Esophagus muscularis mucosa (tissue), 4 donors: ENCODE measurements at regions not wholly inside any gene's neighbourhood (a gene's known extent, or its start where the extent isn't known, plus 50 kb on each side); places are given as distances from the start of the nearest gene placed in this dataset.

Experiments used
- DNase-seq: peaks from one replicate; pipeline ENCODE4 v3.0.0-alpha.2; 2017; ENCODE audit errors: extremely low spot score
- H3K27ac ChIP-seq, 4 donors: fragments of 200-600 bp; sonication (generic); replicated peaks in 1 of 4; 1 replicate in 3 of 4; 2 replicates in 1 of 4; pipeline ENCODE4 v1.5.1; 2016 to 2019; ENCODE audit warnings: mild to moderate bottlenecking in 1 of 4
- H3K27me3 ChIP-seq, 4 donors: fragments of 200-600 bp; sonication (generic); one replicate each; pipeline versions ENCODE4 v1.5.1 to v1.6.0; 2016 to 2019
- H3K36me3 ChIP-seq, 4 donors: fragments of 200-600 bp; sonication (generic); one replicate each; pipeline ENCODE4 v1.5.1; 2016 to 2019
- H3K4me1 ChIP-seq, 4 donors: fragments of 200-600 bp; sonication (generic); one replicate each; pipeline ENCODE4 v1.5.1; 2016 to 2019
- H3K4me3 ChIP-seq, 4 donors: fragments of 200-600 bp; sonication (generic); 1 replicate in 2 of 4; 2 replicates in 2 of 4; pipeline ENCODE4 v1.5.1; 2016 to 2019; ENCODE audit warnings: mild to moderate bottlenecking in 4 of 4, moderate library complexity in 1 of 4
- H3K9me3 ChIP-seq, 4 donors: fragments of 200-600 bp; sonication (generic); 1 replicate in 3 of 4; 2 replicates in 1 of 4; pipeline ENCODE4 v1.5.1; 2016 to 2019
- EP300 ChIP-seq: sonication (generic); formaldehyde crosslinking; IDR thresholded peaks from one replicate; pipeline ENCODE4 v1.6.1; 2017; ENCODE audit warnings: antibody characterized with exemption
- POLR2A ChIP-seq: fragments of 450-650 bp; IDR thresholded peaks from one replicate; pipeline ENCODE4 v1.6.1; 2017; ENCODE audit warnings: antibody characterized with exemption, moderate library complexity, mild to moderate bottlenecking, low read depth
- POLR2AphosphoS5 ChIP-seq, 2 donors: sonication (generic); formaldehyde crosslinking; IDR thresholded peaks; one replicate each; pipeline ENCODE4 v1.6.1; 2017; ENCODE audit warnings: antibody characterized with exemption in 2 of 2
- WGBS: methylation state at CpG from one replicate; pipeline ENCODE4 v1.1.5; 2018; 5-methylcytosine and 5-hydroxymethylcytosine counted together
- intact Hi-C: fragments of 100-400 bp; cut with DNase I; formaldehyde crosslinking; loops from one replicate; pipeline ENCODE4 v1.15.1; 2023
- TF ChIP-seq, protein P1 (sequence below), 3 experiments: fragments of 200-600 bp in 2 of 3; fragments of 450-650 bp in 1 of 3; sonication (generic) in 2 of 3; IDR thresholded peaks; one replicate each; pipeline ENCODE4 v1.5.1; 2017 to 2019; ENCODE audit warnings: antibody characterized with exemption in 3 of 3, mild to moderate bottlenecking in 2 of 3, moderate library complexity in 1 of 3

GRCh38 chr2:37869304-37869703 lies 55.8 kb upstream of the RMDN2 start:
- Histone ChIP-seq H3K27ac (peak overlapping the region in 2 of 4 donors; percentile 74 to 80), H3K4me1 (peaks cover 60 to 67% (median 66%) of the 10 kb centered on the region in 4 donors), H3K27me3 (no peaks in the 10 kb centered on the region), H3K9me3 (no peaks in the 10 kb centered on the region), H3K4me3 (no peak overlapping the region), H3K36me3 (no peaks in the 10 kb centered on the region)
- no peak for TF ChIP-seq POLR2A
- WGBS, result 62% methylated on average over 2 of the region's 2 CpGs
- intact Hi-C loops, result no loop called here
- no peak for DNase-seq

GRCh38 chr2:37869771-37870170 lies 55.3 kb upstream of the RMDN2 start:
- Histone ChIP-seq H3K27ac (peak overlapping the region in 3 of 4 donors; percentile 70 to 80 (median 74)), H3K4me1 (peaks cover 65 to 67% (median 66%) of the 10 kb centered on the region in 4 donors)
- TF ChIP-seq POLR2AphosphoS5 (IDR thresholded peaks at IDR 0.05) (peak in 1 of 2 donors; percentile 3), POLR2A (no peak)

DNA sequence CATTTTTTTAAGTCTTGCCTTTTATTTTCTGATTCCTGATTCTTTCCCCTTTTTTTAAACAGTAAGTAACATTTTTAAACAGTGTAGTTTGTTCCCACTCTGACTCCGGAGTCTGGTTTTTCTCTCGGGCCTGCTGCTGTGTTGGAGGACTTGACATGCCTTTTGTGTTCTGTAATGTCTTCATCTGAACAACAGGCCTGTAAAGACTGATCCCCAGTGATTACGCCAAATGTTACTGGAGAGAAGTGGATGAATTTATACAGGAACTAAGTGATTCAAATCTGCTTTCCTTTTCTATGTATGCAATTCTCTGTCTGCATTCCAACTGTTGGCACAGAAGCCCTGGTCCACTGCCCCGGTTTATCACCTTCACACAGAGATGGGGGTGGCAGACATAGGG lies 54.3 kb upstream of the RMDN2 start:
- Histone ChIP-seq H3K27ac (peak overlapping the region; percentile 70 to 80 (median 77)), H3K9me3 (no peaks in the 10 kb centered on the region), H3K4me3 (no peak overlapping the region), H3K36me3 (no peaks in the 10 kb centered on the region), H3K27me3 (no peaks in the 10 kb centered on the region), H3K4me1 (peaks cover 65 to 73% (median 67%) of the 10 kb centered on the region in 4 donors)
- intact Hi-C loops, result no loop called here
- DNase-seq, result no peak
- TF ChIP-seq POLR2AphosphoS5 (IDR thresholded peaks at IDR 0.05), result peak; percentile 54 to 58
- TF ChIP-seq, protein P1, sequence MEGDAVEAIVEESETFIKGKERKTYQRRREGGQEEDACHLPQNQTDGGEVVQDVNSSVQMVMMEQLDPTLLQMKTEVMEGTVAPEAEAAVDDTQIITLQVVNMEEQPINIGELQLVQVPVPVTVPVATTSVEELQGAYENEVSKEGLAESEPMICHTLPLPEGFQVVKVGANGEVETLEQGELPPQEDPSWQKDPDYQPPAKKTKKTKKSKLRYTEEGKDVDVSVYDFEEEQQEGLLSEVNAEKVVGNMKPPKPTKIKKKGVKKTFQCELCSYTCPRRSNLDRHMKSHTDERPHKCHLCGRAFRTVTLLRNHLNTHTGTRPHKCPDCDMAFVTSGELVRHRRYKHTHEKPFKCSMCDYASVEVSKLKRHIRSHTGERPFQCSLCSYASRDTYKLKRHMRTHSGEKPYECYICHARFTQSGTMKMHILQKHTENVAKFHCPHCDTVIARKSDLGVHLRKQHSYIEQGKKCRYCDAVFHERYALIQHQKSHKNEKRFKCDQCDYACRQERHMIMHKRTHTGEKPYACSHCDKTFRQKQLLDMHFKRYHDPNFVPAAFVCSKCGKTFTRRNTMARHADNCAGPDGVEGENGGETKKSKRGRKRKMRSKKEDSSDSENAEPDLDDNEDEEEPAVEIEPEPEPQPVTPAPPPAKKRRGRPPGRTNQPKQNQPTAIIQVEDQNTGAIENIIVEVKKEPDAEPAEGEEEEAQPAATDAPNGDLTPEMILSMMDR (IDR thresholded peaks at IDR 0.05), result no peak
- WGBS, result 28% methylated on average over 4 of the region's 4 CpGs

More at GRCh38 chr2:37869771-37870170, 55.3 kb upstream of the RMDN2 start:
- H3K9me3 ChIP-seq, result no peaks in the 10 kb centered on the region
- no peaks in the 10 kb centered on the region for H3K36me3 ChIP-seq
- intact Hi-C loops, result no loop called here
- DNase-seq, result no peak
- 73% methylated on average over 1 of the region's 1 CpG for WGBS
- no peaks in the 10 kb centered on the region for H3K27me3 ChIP-seq
- no peak overlapping the region for H3K4me3 ChIP-seq

- no peak overlapping the region for H3K4me3 ChIP-seq
- no peaks in the 10 kb centered on the region for H3K27me3 ChIP-seq
- no peaks in the 10 kb centered on the region for H3K9me3 ChIP-seq
- 58% methylated on average over 7 of the region's 7 CpGs for WGBS
- no peak for DNase-seq
- intact Hi-C loops, result no loop called here
- H3K4me1 ChIP-seq, result peaks cover 57 to 70% (median 67%) of the 10 kb centered on the region in 4 donors
- H3K36me3 ChIP-seq, result no peaks in the 10 kb centered on the region
- H3K27ac ChIP-seq, result peak overlapping the region; percentile 70 to 80 (median 77)
- no peak for TF ChIP-seq POLR2A
- TF ChIP-seq POLR2AphosphoS5 (IDR thresholded peaks at IDR 0.05), result peak in 1 of 2 donors; percentile 69
- peak; percentile 32 for TF ChIP-seq EP300
- TF ChIP-seq, protein P1 (IDR thresholded peaks at IDR 0.05), result no peak
Measured at GRCh38 chr2:37871456-37872191, 53.5 kb upstream of the RMDN2 start.

DNA sequence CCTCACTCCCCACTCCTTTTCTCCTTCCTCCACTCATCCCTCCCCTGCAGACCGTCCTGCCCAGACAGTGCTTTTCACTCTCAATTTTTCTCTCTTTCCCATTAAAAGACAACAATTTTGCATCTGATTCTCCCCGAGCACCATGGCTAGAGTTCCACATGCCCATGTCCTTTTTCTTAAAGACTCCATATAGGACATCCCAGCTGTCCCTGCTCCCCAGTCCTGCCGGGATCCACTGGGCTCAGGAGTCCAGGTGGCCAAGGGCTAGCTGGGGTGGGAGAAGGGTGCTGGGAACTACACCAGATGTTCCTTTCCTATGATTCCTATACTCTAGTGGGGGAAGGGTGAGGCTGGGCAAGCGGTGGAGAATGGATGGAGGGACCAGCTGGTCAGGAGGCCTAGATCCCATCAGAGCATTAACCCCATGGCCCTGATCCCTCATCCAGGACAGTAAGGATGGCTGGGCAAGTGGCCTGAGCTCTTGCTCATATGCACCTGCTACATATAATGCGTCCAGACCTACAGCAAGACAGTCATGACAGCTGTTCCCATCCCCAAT lies 52.8 kb upstream of the RMDN2 start:
- intact Hi-C loops, result no loop called here
- no peak overlapping the region for H3K4me3 ChIP-seq
- peak overlapping the region; percentile 70 to 80 (median 77) for H3K27ac ChIP-seq
- peaks cover 51 to 71% (median 68%) of the 10 kb centered on the region in 4 donors for H3K4me1 ChIP-seq
- H3K36me3 ChIP-seq, result no peaks in the 10 kb centered on the region
- no peaks in the 10 kb centered on the region for H3K27me3 ChIP-seq
- DNase-seq, result no peak
- TF ChIP-seq, protein P1 (IDR thresholded peaks at IDR 0.05), result no peak
- TF ChIP-seq POLR2A (no peak), POLR2AphosphoS5 (IDR thresholded peaks at IDR 0.05) (no peak), EP300 (no peak)
- WGBS, result 65% methylated on average over 5 of the region's 5 CpGs
- no peaks in the 10 kb centered on the region for H3K9me3 ChIP-seq
